ENCODE measurements at regions not wholly inside any gene's neighbourhood (a gene's known extent, or its start where the extent isn't known, plus 50 kb on each side); places are given as distances from the start of the nearest gene placed in this dataset.

DNA sequence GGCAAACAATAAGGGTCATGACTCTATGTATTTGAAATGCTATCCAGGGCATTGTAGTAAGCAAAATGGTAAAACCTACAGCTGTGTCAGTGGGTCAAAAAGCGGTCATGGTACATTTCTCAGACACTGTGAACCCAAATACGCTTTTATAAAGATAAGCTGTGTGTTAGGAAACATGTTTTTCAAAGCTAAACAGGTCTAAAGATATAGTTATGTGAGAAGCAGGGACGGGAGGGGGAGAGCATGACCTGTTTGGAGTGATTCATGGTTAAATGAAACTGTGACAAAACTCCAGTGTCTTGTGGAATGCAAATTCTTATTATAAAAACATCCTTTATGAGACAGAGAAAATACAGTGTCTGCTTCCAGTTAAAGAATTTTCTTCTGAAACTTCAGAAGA is 205.4 kb upstream of the BMP2 start:
- TF ChIP-seq, protein P1, sequence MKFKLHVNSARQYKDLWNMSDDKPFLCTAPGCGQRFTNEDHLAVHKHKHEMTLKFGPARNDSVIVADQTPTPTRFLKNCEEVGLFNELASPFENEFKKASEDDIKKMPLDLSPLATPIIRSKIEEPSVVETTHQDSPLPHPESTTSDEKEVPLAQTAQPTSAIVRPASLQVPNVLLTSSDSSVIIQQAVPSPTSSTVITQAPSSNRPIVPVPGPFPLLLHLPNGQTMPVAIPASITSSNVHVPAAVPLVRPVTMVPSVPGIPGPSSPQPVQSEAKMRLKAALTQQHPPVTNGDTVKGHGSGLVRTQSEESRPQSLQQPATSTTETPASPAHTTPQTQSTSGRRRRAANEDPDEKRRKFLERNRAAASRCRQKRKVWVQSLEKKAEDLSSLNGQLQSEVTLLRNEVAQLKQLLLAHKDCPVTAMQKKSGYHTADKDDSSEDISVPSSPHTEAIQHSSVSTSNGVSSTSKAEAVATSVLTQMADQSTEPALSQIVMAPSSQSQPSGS (CRISPR knock-in tag; IDR thresholded peaks at IDR 0.05; ENCODE audit: borderline replicate concordance, low read depth): no peak
- TF ChIP-seq CREB1 (CRISPR knock-in tag; IDR thresholded peaks at IDR 0.05) (no peak), NFYB (CRISPR knock-in tag; conservative IDR thresholded peaks at IDR 0.05; ENCODE audit: low read depth) (no peak), CBFB (CRISPR knock-in tag; IDR thresholded peaks at IDR 0.05; ENCODE audit: low read depth) (no peak), SP1 (CRISPR knock-in tag; conservative IDR thresholded peaks at IDR 0.05) (no peak), NFE2L1 (CRISPR knock-in tag; IDR thresholded peaks at IDR 0.05) (no peak), JUN (CRISPR knock-in tag; IDR thresholded peaks at IDR 0.05) (no peak), NR2C2 (CRISPR knock-in tag; IDR thresholded peaks at IDR 0.05) (no peak)
- TF ChIP-seq, protein P2, sequence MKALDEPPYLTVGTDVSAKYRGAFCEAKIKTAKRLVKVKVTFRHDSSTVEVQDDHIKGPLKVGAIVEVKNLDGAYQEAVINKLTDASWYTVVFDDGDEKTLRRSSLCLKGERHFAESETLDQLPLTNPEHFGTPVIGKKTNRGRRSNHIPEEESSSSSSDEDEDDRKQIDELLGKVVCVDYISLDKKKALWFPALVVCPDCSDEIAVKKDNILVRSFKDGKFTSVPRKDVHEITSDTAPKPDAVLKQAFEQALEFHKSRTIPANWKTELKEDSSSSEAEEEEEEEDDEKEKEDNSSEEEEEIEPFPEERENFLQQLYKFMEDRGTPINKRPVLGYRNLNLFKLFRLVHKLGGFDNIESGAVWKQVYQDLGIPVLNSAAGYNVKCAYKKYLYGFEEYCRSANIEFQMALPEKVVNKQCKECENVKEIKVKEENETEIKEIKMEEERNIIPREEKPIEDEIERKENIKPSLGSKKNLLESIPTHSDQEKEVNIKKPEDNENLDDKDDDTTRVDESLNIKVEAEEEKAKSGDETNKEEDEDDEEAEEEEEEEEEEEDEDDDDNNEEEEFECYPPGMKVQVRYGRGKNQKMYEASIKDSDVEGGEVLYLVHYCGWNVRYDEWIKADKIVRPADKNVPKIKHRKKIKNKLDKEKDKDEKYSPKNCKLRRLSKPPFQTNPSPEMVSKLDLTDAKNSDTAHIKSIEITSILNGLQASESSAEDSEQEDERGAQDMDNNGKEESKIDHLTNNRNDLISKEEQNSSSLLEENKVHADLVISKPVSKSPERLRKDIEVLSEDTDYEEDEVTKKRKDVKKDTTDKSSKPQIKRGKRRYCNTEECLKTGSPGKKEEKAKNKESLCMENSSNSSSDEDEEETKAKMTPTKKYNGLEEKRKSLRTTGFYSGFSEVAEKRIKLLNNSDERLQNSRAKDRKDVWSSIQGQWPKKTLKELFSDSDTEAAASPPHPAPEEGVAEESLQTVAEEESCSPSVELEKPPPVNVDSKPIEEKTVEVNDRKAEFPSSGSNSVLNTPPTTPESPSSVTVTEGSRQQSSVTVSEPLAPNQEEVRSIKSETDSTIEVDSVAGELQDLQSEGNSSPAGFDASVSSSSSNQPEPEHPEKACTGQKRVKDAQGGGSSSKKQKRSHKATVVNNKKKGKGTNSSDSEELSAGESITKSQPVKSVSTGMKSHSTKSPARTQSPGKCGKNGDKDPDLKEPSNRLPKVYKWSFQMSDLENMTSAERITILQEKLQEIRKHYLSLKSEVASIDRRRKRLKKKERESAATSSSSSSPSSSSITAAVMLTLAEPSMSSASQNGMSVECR (CRISPR knock-in tag; IDR thresholded peaks at IDR 0.05; ENCODE audit: borderline replicate concordance): no peak
- TF ChIP-seq, protein P3, sequence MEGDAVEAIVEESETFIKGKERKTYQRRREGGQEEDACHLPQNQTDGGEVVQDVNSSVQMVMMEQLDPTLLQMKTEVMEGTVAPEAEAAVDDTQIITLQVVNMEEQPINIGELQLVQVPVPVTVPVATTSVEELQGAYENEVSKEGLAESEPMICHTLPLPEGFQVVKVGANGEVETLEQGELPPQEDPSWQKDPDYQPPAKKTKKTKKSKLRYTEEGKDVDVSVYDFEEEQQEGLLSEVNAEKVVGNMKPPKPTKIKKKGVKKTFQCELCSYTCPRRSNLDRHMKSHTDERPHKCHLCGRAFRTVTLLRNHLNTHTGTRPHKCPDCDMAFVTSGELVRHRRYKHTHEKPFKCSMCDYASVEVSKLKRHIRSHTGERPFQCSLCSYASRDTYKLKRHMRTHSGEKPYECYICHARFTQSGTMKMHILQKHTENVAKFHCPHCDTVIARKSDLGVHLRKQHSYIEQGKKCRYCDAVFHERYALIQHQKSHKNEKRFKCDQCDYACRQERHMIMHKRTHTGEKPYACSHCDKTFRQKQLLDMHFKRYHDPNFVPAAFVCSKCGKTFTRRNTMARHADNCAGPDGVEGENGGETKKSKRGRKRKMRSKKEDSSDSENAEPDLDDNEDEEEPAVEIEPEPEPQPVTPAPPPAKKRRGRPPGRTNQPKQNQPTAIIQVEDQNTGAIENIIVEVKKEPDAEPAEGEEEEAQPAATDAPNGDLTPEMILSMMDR (IDR thresholded peaks at IDR 0.05): no peak
- TF ChIP-seq, protein P4, sequence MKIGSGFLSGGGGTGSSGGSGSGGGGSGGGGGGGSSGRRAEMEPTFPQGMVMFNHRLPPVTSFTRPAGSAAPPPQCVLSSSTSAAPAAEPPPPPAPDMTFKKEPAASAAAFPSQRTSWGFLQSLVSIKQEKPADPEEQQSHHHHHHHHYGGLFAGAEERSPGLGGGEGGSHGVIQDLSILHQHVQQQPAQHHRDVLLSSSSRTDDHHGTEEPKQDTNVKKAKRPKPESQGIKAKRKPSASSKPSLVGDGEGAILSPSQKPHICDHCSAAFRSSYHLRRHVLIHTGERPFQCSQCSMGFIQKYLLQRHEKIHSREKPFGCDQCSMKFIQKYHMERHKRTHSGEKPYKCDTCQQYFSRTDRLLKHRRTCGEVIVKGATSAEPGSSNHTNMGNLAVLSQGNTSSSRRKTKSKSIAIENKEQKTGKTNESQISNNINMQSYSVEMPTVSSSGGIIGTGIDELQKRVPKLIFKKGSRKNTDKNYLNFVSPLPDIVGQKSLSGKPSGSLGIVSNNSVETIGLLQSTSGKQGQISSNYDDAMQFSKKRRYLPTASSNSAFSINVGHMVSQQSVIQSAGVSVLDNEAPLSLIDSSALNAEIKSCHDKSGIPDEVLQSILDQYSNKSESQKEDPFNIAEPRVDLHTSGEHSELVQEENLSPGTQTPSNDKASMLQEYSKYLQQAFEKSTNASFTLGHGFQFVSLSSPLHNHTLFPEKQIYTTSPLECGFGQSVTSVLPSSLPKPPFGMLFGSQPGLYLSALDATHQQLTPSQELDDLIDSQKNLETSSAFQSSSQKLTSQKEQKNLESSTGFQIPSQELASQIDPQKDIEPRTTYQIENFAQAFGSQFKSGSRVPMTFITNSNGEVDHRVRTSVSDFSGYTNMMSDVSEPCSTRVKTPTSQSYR (CRISPR knock-in tag; IDR thresholded peaks at IDR 0.05): no peak
- TF ChIP-seq, protein P5, sequence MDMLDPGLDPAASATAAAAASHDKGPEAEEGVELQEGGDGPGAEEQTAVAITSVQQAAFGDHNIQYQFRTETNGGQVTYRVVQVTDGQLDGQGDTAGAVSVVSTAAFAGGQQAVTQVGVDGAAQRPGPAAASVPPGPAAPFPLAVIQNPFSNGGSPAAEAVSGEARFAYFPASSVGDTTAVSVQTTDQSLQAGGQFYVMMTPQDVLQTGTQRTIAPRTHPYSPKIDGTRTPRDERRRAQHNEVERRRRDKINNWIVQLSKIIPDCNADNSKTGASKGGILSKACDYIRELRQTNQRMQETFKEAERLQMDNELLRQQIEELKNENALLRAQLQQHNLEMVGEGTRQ (CRISPR knock-in tag; IDR thresholded peaks at IDR 0.05): no peak
